HEK293 (cell line): ENCODE measurements at regions not wholly inside any gene's neighbourhood (a gene's known extent, or its start where the extent isn't known, plus 50 kb on each side); places are given as distances from the start of the nearest gene placed in this dataset.
"Not testable (repeated sequence)": the region's sequence is repeated elsewhere in the genome, so short reads cannot be mapped to it uniquely, and the experiment has no call there.

Source experiments
- CTCF ChIA-PET: fragments of 350-600 bp; formaldehyde crosslinking; extraction: SDS; loops from one replicate; lab custom pipeline; 2021; ENCODE audit warnings: antibody characterized with exemption; lab: Yijun Ruan, JAX
- POLR2A ChIA-PET: fragments of 300-600 bp; formaldehyde crosslinking; extraction: SDS; loops from one replicate; lab custom pipeline; 2020; ENCODE audit warnings: antibody characterized with exemption, inconsistent platforms; lab: Yijun Ruan, JAX
- H3K27ac ChIP-seq: fragments of 200-500 bp; sonication (Bioruptor generic); 2 replicates; pipeline ENCODE4 v1.5.1; 2014; ENCODE audit warnings: low read depth, low read length, control low read depth, inconsistent platforms; ENCODE audit errors: extremely low read depth
- H3K36me3 ChIP-seq, 2 experiments: fragments of 200-500 bp in 1 of 2; sonication (Bioruptor generic) in 1 of 2; 1 replicate in 1 of 2; 2 replicates in 1 of 2; pipeline ENCODE4 v1.5.1; 2014 to 2017; ENCODE audit warnings: inconsistent platforms in 2 of 2, low read length in 2 of 2; ENCODE audit not compliant: control insufficient read depth in 2 of 2, insufficient read depth in 1 of 2
- H3K4me1 ChIP-seq: fragments of 200-500 bp; sonication (Bioruptor generic); 2 replicates; pipeline ENCODE4 v1.5.1; 2014; ENCODE audit warnings: mild to moderate bottlenecking, low read length, inconsistent platforms; ENCODE audit not compliant: control insufficient read depth, insufficient read depth
- H3K4me3 ChIP-seq: 2 replicates; pipeline ENCODE4 v1.5.1; 2011; ENCODE audit warnings: low read depth, mild to moderate bottlenecking, control low read depth, low read length, moderate library complexity
- H3K9me3 ChIP-seq: fragments of 200-500 bp; sonication (Bioruptor generic); 2 replicates; pipeline ENCODE4 v1.5.1; 2014; ENCODE audit warnings: low read depth, low read length, inconsistent platforms; ENCODE audit not compliant: control insufficient read depth, insufficient read depth

GRCh38 chr22:10526079-10526478 lies 5001.9 kb upstream of the OR11H1 start:
- CTCF ChIA-PET, H3K27ac ChIP-seq, H3K36me3 ChIP-seq, H3K4me1 ChIP-seq, H3K9me3 ChIP-seq, H3K4me3 ChIP-seq, POLR2A ChIA-PET: not testable (repeated sequence)

- H3K9me3 ChIP-seq, H3K36me3 ChIP-seq, CTCF ChIA-PET, POLR2A ChIA-PET, H3K27ac ChIP-seq, H3K4me1 ChIP-seq, H3K4me3 ChIP-seq: not testable (repeated sequence)
Measured at GRCh38 chr22:10531141-10531540, 4996.9 kb upstream of the OR11H1 start.

GRCh38 chr22:10572531-10572930 lies 4955.5 kb upstream of the OR11H1 start:
- H3K9me3 ChIP-seq, H3K4me1 ChIP-seq, POLR2A ChIA-PET, H3K4me3 ChIP-seq, H3K36me3 ChIP-seq, CTCF ChIA-PET, H3K27ac ChIP-seq: not testable (repeated sequence)

- H3K4me3 ChIP-seq, POLR2A ChIA-PET, CTCF ChIA-PET: not testable (repeated sequence)
Measured at GRCh38 chr22:10601071-10601470, 4926.9 kb upstream of the OR11H1 start.

GRCh38 chr22:10631961-10632360 lies 4896.0 kb upstream of the OR11H1 start:
- POLR2A ChIA-PET, H3K4me1 ChIP-seq, H3K4me3 ChIP-seq, H3K9me3 ChIP-seq, H3K27ac ChIP-seq, H3K36me3 ChIP-seq, CTCF ChIA-PET: not testable (repeated sequence)

More at GRCh38 chr22:10601071-10601470, 4926.9 kb upstream of the OR11H1 start:
- not testable (repeated sequence) for H3K36me3 ChIP-seq, H3K4me1 ChIP-seq, H3K27ac ChIP-seq, H3K9me3 ChIP-seq

- H3K4me3 ChIP-seq, CTCF ChIA-PET, H3K36me3 ChIP-seq, H3K4me1 ChIP-seq, H3K27ac ChIP-seq, H3K9me3 ChIP-seq, POLR2A ChIA-PET: not testable (repeated sequence)
Measured at GRCh38 chr22:10635341-10635740, 4892.7 kb upstream of the OR11H1 start.

- H3K9me3 ChIP-seq, POLR2A ChIA-PET, H3K27ac ChIP-seq, CTCF ChIA-PET, H3K4me3 ChIP-seq, H3K36me3 ChIP-seq, H3K4me1 ChIP-seq: not testable (repeated sequence)
Measured at GRCh38 chr22:10662818-10663217, 4865.2 kb upstream of the OR11H1 start.

- CTCF ChIA-PET, H3K4me3 ChIP-seq, H3K4me1 ChIP-seq, POLR2A ChIA-PET, H3K9me3 ChIP-seq, H3K27ac ChIP-seq, H3K36me3 ChIP-seq: not testable (repeated sequence)
Measured at GRCh38 chr22:10673065-10673464, 4854.9 kb upstream of the OR11H1 start.

GRCh38 chr22:10678720-10679119 lies 4849.3 kb upstream of the OR11H1 start:
- H3K27ac ChIP-seq, H3K9me3 ChIP-seq, H3K4me3 ChIP-seq, H3K36me3 ChIP-seq, POLR2A ChIA-PET, CTCF ChIA-PET, H3K4me1 ChIP-seq: not testable (repeated sequence)

- H3K36me3 ChIP-seq, H3K9me3 ChIP-seq, H3K27ac ChIP-seq, CTCF ChIA-PET, H3K4me3 ChIP-seq, POLR2A ChIA-PET, H3K4me1 ChIP-seq: not testable (repeated sequence)
Measured at GRCh38 chr22:10685436-10685835, 4842.6 kb upstream of the OR11H1 start.

GRCh38 chr22:10687256-10687655 lies 4840.7 kb upstream of the OR11H1 start:
- POLR2A ChIA-PET, H3K27ac ChIP-seq, H3K36me3 ChIP-seq, H3K9me3 ChIP-seq, CTCF ChIA-PET, H3K4me3 ChIP-seq, H3K4me1 ChIP-seq: not testable (repeated sequence)

GRCh38 chr22:10698836-10699235 lies 4829.2 kb upstream of the OR11H1 start:
- H3K27ac ChIP-seq, H3K4me3 ChIP-seq, POLR2A ChIA-PET, H3K4me1 ChIP-seq, H3K9me3 ChIP-seq, CTCF ChIA-PET, H3K36me3 ChIP-seq: not testable (repeated sequence)
